ENCODE measurements at regions not wholly inside any gene's neighbourhood (a gene's known extent, or its start where the extent isn't known, plus 50 kb on each side); places are given as distances from the start of the nearest gene placed in this dataset.

DNA sequence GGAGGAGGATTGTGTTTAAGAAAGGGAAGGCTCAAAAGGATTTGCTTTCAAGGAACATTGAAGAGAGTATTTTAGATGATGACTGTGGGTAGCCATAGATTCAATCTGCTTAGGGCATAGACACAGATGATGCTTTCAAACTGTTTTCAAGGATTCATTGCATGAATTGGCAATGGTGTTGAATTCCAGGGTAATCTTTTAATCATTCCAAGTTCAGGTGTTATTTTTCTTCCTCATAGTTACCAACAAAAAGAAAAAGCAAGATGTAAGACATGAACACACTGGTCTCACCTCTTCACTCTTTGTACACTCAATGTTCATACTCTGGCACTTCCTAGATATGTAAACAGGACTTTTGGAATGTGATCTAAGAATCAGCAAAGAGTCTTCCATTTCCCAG, 167.0 kb upstream of the RHOBTB1 start:
- in situ Hi-C loops (cut with HindIII; ENCODE audit: extremely low pct_ligation_motif_present, low pct_unique_long_range_greater_than_20kb) (no loop called here), intact Hi-C loops (cut with micrococcal nuclease; ENCODE audit: unreplicated experiment) (no loop called here)
- FAIRE-seq (no peak), DNase-seq (ENCODE audit: low spot score) (no peak), ATAC-seq (no peak)
- POLR2A ChIA-PET, result no interaction called here
- H2AFZ ChIP-seq (ENCODE audit: low read length), result no peak overlapping the region
- no peaks in the 10 kb centered on the region for H3K9me3 ChIP-seq (ENCODE audit: low read length)
- no peak overlapping the region for H3K27ac ChIP-seq (ENCODE audit: extremely low read length, insufficient read depth, low read length)
- no peaks in the 10 kb centered on the region for H3K27me3 ChIP-seq (ENCODE audit: control insufficient read depth in 1 of 2, insufficient read depth in 2 of 2, low read length in 2 of 2)
- no peak overlapping the region for H3K4me3 ChIP-seq (replicated peaks in 1 of 3; ENCODE audit: insufficient read depth in 1 of 3, low read depth in 2 of 3, low read length in 3 of 3)
- CTCF ChIA-PET (ENCODE audit: low intra/inter-chr PET ratio, low total read pairs), result no interaction called here
- H3K9ac ChIP-seq (ENCODE audit: insufficient read depth, low read depth, low read length), result no peak overlapping the region
- H3K4me1 ChIP-seq (ENCODE audit: insufficient read depth, low read length), result 0 out of 2 replicates have a peak, but pooled peaks cover 8% of the 10 kb centered on the region
- H3K36me3 ChIP-seq (replicated peaks in 1 of 2; ENCODE audit: control insufficient read depth in 1 of 2, insufficient read depth in 2 of 2, low read length in 2 of 2), result no peaks in the 10 kb centered on the region
- no TSS peak for BruUV-seq (replicated peaks)
- H4K20me1 ChIP-seq (ENCODE audit: insufficient read depth, low read length), result no peaks in the 10 kb centered on the region
- no peak overlapping the region for H3K4me2 ChIP-seq (ENCODE audit: low read depth, low read length)
- no peaks in the 10 kb centered on the region for H3K79me2 ChIP-seq (ENCODE audit: insufficient read depth, low read length)
- TF ChIP-seq, protein P1, sequence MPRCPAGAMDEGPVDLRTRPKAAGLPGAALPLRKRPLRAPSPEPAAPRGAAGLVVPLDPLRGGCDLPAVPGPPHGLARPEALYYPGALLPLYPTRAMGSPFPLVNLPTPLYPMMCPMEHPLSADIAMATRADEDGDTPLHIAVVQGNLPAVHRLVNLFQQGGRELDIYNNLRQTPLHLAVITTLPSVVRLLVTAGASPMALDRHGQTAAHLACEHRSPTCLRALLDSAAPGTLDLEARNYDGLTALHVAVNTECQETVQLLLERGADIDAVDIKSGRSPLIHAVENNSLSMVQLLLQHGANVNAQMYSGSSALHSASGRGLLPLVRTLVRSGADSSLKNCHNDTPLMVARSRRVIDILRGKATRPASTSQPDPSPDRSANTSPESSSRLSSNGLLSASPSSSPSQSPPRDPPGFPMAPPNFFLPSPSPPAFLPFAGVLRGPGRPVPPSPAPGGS (CRISPR knock-in tag; IDR thresholded peaks at IDR 0.05), result no peak
- TF ChIP-seq ZNF761 (CRISPR knock-in tag; conservative IDR thresholded peaks at IDR 0.05) (no peak), TMF1 (CRISPR knock-in tag; IDR thresholded peaks at IDR 0.05; ENCODE audit: low read depth) (no peak), SRSF9 (IDR thresholded peaks at IDR 0.05; ENCODE audit: borderline replicate concordance, insufficient read depth, low read depth, low read length, poor library complexity, severe bottlenecking) (no peak), CHCHD3 (CRISPR knock-in tag; IDR thresholded peaks at IDR 0.05) (no peak), SP5 (CRISPR knock-in tag; IDR thresholded peaks at IDR 0.05; ENCODE audit: borderline replicate concordance, low read depth) (no peak), NKX3-1 (CRISPR knock-in tag; IDR thresholded peaks at IDR 0.05) (no peak), MTA3 (CRISPR knock-in tag; IDR thresholded peaks at IDR 0.05) (no peak), ZNF749 (CRISPR knock-in tag; IDR thresholded peaks at IDR 0.05; ENCODE audit: borderline replicate concordance) (no peak), KLF11 (CRISPR knock-in tag; IDR thresholded peaks at IDR 0.05) (no peak)
- TF ChIP-seq, protein P2, sequence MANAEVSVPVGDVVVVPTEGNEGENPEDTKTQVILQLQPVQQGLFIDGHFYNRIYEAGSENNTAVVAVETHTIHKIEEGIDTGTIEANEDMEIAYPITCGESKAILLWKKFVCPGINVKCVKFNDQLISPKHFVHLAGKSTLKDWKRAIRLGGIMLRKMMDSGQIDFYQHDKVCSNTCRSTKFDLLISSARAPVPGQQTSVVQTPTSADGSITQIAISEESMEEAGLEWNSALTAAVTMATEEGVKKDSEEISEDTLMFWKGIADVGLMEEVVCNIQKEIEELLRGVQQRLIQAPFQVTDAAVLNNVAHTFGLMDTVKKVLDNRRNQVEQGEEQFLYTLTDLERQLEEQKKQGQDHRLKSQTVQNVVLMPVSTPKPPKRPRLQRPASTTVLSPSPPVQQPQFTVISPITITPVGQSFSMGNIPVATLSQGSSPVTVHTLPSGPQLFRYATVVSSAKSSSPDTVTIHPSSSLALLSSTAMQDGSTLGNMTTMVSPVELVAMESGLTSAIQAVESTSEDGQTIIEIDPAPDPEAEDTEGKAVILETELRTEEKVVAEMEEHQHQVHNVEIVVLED (CRISPR knock-in tag; IDR thresholded peaks at IDR 0.05; ENCODE audit: borderline replicate concordance), result no peak
- TF ChIP-seq, protein P3, sequence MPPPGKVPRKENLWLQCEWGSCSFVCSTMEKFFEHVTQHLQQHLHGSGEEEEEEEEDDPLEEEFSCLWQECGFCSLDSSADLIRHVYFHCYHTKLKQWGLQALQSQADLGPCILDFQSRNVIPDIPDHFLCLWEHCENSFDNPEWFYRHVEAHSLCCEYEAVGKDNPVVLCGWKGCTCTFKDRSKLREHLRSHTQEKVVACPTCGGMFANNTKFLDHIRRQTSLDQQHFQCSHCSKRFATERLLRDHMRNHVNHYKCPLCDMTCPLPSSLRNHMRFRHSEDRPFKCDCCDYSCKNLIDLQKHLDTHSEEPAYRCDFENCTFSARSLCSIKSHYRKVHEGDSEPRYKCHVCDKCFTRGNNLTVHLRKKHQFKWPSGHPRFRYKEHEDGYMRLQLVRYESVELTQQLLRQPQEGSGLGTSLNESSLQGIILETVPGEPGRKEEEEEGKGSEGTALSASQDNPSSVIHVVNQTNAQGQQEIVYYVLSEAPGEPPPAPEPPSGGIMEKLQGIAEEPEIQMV (CRISPR knock-in tag; IDR thresholded peaks at IDR 0.05; ENCODE audit: low read depth), result no peak
- TF ChIP-seq, protein P4, sequence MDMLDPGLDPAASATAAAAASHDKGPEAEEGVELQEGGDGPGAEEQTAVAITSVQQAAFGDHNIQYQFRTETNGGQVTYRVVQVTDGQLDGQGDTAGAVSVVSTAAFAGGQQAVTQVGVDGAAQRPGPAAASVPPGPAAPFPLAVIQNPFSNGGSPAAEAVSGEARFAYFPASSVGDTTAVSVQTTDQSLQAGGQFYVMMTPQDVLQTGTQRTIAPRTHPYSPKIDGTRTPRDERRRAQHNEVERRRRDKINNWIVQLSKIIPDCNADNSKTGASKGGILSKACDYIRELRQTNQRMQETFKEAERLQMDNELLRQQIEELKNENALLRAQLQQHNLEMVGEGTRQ (IDR thresholded peaks at IDR 0.05; ENCODE audit: low read depth, low read length), result no peak
- TF ChIP-seq, protein P4 (CRISPR knock-in tag; IDR thresholded peaks at IDR 0.05; ENCODE audit: borderline replicate concordance), result no peak
- TF ChIP-seq, protein P5, sequence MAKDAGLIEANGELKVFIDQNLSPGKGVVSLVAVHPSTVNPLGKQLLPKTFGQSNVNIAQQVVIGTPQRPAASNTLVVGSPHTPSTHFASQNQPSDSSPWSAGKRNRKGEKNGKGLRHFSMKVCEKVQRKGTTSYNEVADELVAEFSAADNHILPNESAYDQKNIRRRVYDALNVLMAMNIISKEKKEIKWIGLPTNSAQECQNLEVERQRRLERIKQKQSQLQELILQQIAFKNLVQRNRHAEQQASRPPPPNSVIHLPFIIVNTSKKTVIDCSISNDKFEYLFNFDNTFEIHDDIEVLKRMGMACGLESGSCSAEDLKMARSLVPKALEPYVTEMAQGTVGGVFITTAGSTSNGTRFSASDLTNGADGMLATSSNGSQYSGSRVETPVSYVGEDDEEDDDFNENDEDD (CRISPR knock-in tag; IDR thresholded peaks at IDR 0.05; ENCODE audit: borderline replicate concordance), result no peak
